ENCODE measurements at regions not wholly inside any gene's neighbourhood (a gene's known extent, or its start where the extent isn't known, plus 50 kb on each side); places are given as distances from the start of the nearest gene placed in this dataset.

GRCh38 chr2:4718777-4719176 lies 973.4 kb upstream of the SOX11 start:
- TF ChIP-seq CTCF (IDR thresholded peaks at IDR 0.05): no peak
- no peak for TF ChIP-seq ZFX (IDR thresholded peaks at IDR 0.05; ENCODE audit: borderline replicate concordance)
